Left ventricle myocardium inferior (tissue), 1 donor: ENCODE measurements at regions not wholly inside any gene's neighbourhood (a gene's known extent, or its start where the extent isn't known, plus 50 kb on each side); places are given as distances from the start of the nearest gene placed in this dataset.

ENCODE experiments used
- DNase-seq: peaks from one replicate; pipeline ENCODE4 v3.0.0-alpha.2; 2020
- H3K27ac ChIP-seq: fragments of 200-600 bp; replicated peaks from 2 replicates; pipeline ENCODE4 v1.8.0; 2021
- H3K27me3 ChIP-seq: fragments of 200-600 bp; 2 replicates; pipeline ENCODE4 v1.8.0; 2021; ENCODE audit warnings: low read depth
- H3K36me3 ChIP-seq: fragments of 200-600 bp; 2 replicates; pipeline ENCODE4 v1.8.0; 2021
- H3K4me1 ChIP-seq: fragments of 200-600 bp; 2 replicates; pipeline ENCODE4 v1.8.0; 2021
- H3K4me3 ChIP-seq: fragments of 200-600 bp; 2 replicates; pipeline ENCODE4 v1.8.0; 2021; ENCODE audit warnings: mild to moderate bottlenecking, moderate library complexity
- H3K9me3 ChIP-seq: fragments of 200-600 bp; replicated peaks from 2 replicates; pipeline ENCODE4 v1.8.0; 2021
- CTCF ChIP-seq: fragments of 200-600 bp; IDR thresholded peaks from 2 replicates; pipeline ENCODE4 v1.8.0; 2021; ENCODE audit warnings: antibody characterized with exemption, mild to moderate bottlenecking, borderline replicate concordance
- intact Hi-C: fragments of 100-400 bp; cut with micrococcal nuclease; formaldehyde crosslinking; loops from one replicate; pipeline ENCODE4 v1.11.0; 2022
- donor health status: DM: no; HTN: yes; CAD: no; lungs with severe emphysema.

- Histone ChIP-seq H3K27me3 (no peaks in the 10 kb centered on the region), H3K9me3 (no peaks in the 10 kb centered on the region), H3K27ac (peak overlapping the region; percentile 10), H3K4me3 (no peak overlapping the region), H3K4me1 (peaks cover 4% of the 10 kb centered on the region), H3K36me3 (no peaks in the 10 kb centered on the region)
- DNase-seq = no peak
- no peak for TF ChIP-seq CTCF
- intact Hi-C loops = no loop called here
Observed at GRCh38 chr2:221844212-221845020, 272.3 kb upstream of the EPHA4 start.

- Histone ChIP-seq H3K36me3 (no peaks in the 10 kb centered on the region), H3K27ac (no peak overlapping the region), H3K9me3 (peaks cover 4% of the 10 kb centered on the region), H3K4me1 (no peaks in the 10 kb centered on the region), H3K27me3 (peaks cover 4% of the 10 kb centered on the region), H3K4me3 (no peak overlapping the region)
- DNase-seq = no peak
- TF ChIP-seq CTCF = no peak
- intact Hi-C loops = no loop called here
Observed at GRCh38 chr2:221836095-221836494, 264.0 kb upstream of the EPHA4 start.

- no peaks in the 10 kb centered on the region for H3K36me3 ChIP-seq
- DNase-seq = no peak
- peaks cover 6% of the 10 kb centered on the region for H3K9me3 ChIP-seq
- H3K4me1 ChIP-seq = no peaks in the 10 kb centered on the region
- no peak overlapping the region for H3K27ac ChIP-seq
- H3K27me3 ChIP-seq = peaks cover 4% of the 10 kb centered on the region
- no peak overlapping the region for H3K4me3 ChIP-seq
- no peak for TF ChIP-seq CTCF
- intact Hi-C loops = no loop called here
Observed at GRCh38 chr2:221833966-221834365, 261.9 kb upstream of the EPHA4 start.

GRCh38 chr2:221831051-221831450 is 258.9 kb upstream of the EPHA4 start:
- no peak overlapping the region for H3K4me3 ChIP-seq
- H3K27me3 ChIP-seq = peaks cover 4% of the 10 kb centered on the region
- H3K9me3 ChIP-seq = peaks cover 17% of the 10 kb centered on the region
- no peak overlapping the region for H3K27ac ChIP-seq
- TF ChIP-seq CTCF = no peak
- DNase-seq = no peak
- H3K4me1 ChIP-seq = no peaks in the 10 kb centered on the region
- intact Hi-C loops = no loop called here
- no peaks in the 10 kb centered on the region for H3K36me3 ChIP-seq

GRCh38 chr2:221822416-221822815 is 250.3 kb upstream of the EPHA4 start:
- Histone ChIP-seq H3K4me3 (no peak overlapping the region), H3K4me1 (no peaks in the 10 kb centered on the region), H3K36me3 (no peaks in the 10 kb centered on the region), H3K27ac (no peak overlapping the region), H3K9me3 (peaks cover 4% of the 10 kb centered on the region), H3K27me3 (peaks cover 17% of the 10 kb centered on the region)
- TF ChIP-seq CTCF = no peak
- intact Hi-C loops = no loop called here
- DNase-seq = no peak
